ENCODE measurements at regions not wholly inside any gene's neighbourhood (a gene's known extent, or its start where the extent isn't known, plus 50 kb on each side); places are given as distances from the start of the nearest gene placed in this dataset. TPM values are rescaled to one million over a fixed set of nuclear protein-coding genes. Genes with fewer than 3 reads are reported as not detected.

Small RNA genes in the stretch of these regions (small RNA-seq; reads per million reads assigned to genes)
- gene AL451086.1 = not detected

Data from Karpas-422 (cell line).